HG02798 (cell line): ENCODE measurements at regions not wholly inside any gene's neighbourhood (a gene's known extent, or its start where the extent isn't known, plus 50 kb on each side); places are given as distances from the start of the nearest gene placed in this dataset.

ENCODE experiments used
- ATAC-seq: cut with Tn5 transposase; IDR thresholded peaks from one replicate; pipeline ENCODE4 v1.9.1; 2021; ENCODE audit warnings: mild to moderate bottlenecking; ENCODE audit not compliant: unreplicated experiment, poor library complexity

DNA sequence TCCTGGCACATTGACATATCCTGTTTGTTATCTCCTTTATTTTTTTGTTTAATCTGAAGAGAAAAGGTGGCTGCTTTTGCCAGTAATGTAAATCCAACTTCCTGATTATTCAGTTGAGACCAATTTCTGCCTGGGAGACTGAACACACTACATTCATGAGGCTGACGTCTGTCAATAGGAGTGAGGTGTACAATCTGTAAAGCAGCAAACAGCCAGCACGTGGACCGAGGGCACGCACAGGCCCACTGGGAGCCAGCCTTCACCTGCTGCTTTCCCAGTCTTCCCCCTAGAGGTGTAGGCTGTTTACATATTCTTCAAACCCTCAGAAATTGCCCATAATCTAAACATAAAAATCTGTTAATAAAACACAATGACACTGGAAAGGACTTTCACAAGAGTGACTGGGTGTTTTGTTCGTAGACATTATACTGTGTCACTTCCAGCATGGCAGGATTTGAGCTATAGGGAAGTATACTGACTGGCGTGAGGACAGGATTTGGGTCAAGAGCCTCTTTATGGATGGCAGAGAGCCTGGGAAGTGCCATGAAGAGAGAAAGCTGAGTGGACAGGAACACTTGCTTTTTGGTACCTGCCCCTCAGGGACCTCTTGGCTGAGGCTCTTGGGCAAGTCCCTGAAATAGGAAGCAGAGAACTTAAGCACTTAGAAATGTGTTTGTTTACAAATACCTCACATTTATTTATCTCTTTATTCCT, 552.9 kb upstream of the CAMK1G start:
- ATAC-seq, result no peak

DNA sequence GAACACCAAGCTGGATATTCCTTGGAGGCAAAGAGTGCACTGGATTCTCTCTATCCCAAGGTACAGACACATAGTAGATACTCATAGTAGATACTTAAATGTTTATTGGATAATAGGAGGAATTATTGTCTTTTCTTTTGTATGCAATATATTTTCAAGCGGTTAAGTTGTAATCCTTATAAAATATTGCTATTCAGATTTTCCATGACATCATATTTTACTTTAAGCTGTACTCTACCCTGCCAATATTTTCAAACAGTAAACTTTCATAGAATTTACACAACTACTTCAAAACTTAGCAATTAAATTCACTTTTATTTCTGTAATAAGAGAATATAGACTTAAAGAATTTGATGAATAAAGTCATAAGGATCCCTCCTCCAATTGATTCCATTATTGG, 546.5 kb upstream of the CAMK1G start:
- ATAC-seq, result no peak

DNA sequence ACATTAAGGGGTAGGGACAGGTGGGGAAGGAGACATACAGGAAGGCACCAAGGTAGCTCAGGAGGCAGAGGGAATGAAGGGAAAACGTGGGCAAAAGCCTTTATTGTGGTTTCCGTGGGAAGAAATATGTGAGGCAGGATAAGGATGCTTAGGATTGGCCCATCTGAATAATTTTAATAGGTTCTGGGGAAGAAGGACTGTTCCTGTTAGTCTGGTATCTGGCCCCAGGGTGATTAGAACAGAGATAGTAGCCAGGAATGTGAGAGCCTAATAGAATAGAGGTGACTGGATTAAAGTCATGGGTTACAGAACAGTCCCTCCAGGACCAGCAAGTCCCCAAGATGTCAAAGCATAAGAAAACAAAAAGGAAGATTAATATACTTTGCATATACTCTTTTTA, 545.2 kb upstream of the CAMK1G start:
- ATAC-seq, result no peak

DNA sequence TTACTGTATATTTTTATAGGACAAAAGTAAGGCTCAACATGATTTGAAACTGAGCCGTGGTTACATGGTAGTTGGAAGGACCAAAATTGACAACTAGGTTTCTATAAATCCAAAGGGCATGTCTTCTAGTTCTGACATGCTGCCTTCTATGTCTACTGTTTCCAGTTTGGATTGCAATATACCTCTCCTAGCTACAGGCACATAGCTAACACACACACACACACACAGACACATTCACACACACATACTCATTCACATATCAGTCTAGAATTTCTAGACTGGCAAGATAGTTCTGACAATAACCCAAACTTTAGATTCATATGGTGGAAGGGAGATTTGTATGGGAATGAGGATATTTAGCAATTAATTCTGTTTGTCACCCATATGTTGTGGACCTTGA, 544.8 kb upstream of the CAMK1G start:
- ATAC-seq, result no peak

DNA sequence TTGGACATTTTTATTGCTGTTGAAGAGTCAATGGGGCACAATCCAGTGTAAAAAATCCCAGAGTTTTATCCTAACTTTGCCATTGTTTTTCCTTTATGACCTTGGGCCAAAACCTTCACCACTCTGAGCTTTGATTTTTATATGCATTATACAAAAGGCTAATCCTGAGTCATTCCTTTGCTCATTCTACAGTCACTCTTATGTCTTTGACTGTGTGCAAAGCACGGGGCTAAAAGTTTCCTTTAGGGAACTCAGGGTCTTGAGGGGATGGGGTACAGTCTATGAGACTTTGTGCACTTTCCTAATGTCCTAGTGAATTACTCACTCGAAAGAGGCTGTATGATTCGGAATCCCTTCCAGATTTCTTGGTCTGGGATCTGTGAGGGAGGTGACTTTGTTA, 543.2 kb upstream of the CAMK1G start:
- no peak for ATAC-seq

DNA sequence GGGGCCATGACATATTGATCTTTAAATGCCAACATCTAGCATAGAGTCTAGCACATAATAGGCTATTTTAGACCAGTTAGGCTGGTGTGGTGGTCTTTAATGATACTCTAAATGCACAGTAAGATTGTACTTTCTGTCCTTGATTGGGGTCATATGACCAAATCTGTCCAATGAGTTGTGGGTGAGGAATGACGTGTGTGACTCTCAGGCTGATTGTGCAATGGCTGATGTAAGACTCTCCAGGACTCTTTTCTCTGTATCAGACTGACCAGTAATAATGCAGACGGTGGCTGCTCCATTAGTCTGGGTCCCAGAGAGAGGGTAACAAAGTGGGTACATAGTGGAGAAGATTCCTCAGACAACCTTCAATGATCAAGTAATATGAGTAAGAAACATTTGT, 541.6 kb upstream of the CAMK1G start:
- ATAC-seq, result no peak

DNA sequence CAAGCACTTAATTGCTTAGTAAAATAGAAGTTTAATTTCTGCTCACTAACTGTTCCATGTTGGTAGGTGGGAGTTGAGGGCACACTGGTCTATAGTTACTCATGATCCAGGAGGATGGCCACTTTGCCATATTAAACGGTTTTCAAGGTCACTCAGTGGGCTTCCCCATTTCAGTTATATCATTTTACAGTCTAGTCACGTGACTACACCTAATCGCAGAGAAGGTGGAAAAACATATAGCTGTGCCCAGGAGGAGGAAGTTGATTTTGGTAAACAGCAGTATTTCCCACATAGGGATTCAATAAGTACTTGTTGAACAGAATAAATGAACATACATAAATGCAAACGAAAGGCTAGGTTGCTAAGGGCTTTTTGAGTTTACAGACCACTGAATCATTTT, 541.1 kb upstream of the CAMK1G start:
- no peak for ATAC-seq

DNA sequence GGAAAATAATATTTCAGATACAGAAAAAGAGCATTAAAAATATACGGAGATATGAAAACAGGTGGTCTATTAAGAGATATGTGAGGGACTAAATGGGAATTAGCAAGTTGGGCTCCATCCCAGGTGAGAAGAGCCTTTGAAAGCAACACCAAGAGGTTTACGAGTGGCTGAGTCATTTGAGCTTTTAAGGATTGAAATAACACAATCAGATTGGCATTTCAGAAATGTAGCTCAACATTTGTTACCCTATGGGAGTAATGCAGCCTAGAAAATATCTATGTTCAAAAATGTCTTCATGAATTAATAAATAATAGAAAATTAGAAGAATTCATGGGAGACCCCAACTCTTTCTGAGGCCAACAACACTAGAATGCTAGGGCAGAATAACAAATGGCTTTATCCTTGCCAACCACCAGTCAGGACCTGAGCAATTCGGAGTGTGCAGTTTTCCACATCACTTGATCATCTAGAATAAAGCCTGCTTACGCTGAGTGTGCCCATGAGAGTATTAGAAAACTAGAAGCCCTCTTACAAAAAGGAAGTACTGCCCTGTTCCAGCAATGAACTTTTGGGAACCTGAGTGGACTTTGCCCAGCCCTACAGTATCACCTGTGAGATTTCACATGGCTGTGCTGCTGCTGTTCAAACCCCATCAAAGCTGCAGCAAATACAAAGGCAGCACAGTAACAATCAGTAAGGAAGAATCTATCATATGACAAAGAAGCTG, 538.0 kb upstream of the CAMK1G start:
- ATAC-seq, result no peak

DNA sequence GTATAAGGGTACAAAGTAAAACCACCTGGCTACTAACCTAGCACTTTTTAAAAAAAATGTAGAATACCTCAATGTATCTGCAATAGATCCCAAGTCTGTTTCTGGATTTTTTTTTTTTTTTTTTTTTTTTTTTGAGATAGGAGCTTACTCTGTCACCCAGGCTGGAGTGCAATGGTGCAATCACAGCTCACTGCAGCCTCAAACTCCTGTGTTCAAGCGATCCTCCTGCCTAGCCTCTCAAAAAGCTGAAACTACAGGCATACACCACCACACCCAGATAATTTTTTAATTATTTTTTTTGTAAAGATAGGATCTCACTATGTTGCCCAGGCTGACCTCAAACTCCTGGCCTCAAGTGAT, 537.5 kb upstream of the CAMK1G start:
- no peak for ATAC-seq

DNA sequence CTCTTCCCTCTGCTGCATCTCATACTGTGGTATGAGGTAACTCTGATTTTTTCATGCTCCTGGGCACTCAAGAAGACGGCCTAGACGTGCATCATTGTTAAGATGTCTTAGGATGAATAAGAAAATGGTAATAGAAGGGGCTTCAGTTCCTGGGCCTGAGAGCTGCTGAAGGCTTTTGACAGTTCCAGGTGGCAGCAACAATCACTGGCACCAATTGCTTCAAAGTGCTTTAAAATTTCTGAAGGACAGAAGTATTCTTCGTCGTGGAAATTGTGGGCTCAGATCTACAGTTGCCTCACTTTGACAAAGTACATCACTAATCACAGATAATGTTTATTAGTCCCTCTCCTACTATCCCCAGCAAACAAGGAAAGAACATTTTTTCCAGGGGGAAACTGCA, 536.6 kb upstream of the CAMK1G start:
- no peak for ATAC-seq

DNA sequence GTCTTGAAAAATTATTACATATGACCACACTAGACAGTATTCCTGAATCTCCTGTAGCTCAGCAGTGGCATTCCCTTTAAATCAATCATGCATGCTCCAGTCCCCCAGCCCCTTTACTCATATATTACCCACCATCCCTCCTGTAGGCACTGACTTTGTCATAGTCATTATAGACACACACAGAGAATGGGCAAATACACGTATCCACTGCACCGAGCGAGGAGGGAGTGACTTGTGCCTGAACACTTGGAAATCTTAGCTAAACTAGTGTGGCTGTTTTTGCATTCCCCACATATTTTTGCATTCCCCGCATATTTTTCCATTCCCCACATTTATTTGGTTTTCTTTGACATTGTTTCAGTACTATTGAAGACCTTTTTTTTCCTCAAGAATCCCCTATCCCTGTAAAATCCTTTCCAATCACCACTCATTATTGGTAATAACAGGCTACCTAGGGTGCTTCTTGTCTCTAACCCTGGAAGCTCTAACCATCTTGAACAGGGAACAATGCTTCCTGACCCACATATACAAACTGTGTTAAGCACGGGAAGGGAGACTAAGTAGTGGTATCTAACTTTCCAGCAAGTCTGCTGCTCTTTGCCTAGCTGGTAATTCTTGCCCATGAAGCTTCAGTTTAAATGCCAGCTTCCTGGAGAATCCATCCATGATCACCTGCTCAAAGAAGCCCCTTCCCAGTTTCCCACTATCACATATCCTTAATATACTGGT, 534.4 kb upstream of the CAMK1G start:
- ATAC-seq, result no peak

DNA sequence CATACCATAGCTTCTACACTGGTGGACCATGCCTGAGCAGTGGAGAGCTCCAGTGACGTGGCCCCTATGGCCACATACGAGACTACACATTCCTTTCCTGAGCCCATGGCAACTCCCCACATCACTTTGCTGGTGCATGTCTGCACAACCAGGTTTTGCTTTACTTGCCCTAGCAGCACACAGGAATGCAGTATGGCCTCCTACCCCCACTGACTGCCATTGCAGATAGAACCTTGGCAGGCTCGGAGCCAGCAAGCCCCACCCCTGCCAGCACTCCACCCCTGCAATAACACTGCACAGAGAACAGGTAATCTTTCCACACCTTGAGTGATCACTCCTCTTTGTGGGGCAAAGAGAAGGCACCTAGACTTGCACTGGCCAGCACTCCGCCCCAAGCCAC, 531.9 kb upstream of the CAMK1G start:
- no peak for ATAC-seq

DNA sequence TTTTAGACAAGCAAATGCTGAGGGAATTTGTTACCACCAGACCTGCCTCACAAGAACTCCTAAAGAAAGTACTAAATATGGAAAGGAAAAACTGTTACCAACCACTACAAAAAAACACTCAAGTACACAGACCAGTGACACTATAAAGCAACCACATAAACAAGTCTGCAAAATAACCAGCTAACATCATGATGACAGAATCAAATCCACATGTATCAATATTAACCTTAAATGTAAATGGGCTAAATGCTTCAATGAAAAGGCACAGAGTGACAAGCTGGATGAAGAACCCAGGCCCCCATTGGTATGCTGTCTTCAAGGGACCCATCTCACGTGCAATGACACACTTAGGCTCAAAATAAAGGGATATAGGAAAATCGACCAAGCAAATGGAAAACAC, 529.9 kb upstream of the CAMK1G start:
- no peak for ATAC-seq

DNA sequence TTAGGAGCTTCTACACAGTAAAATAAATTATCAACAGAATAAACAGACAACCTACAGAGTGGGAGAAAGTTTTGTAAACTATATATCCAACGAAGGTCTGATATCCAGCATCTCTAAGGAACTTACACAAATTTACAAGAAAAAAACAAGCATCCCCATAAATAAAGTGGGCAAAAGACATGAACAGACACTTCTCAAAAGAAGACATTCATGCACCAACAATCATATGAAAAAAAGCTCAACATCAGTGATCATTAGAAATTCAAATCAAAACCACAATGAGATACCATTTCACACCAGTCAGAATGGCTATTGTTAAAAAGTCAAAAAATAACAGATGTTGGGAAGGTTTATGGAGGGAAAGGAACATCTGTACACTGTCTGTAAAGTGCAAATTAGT, 526.4 kb upstream of the CAMK1G start:
- ATAC-seq, result no peak

DNA sequence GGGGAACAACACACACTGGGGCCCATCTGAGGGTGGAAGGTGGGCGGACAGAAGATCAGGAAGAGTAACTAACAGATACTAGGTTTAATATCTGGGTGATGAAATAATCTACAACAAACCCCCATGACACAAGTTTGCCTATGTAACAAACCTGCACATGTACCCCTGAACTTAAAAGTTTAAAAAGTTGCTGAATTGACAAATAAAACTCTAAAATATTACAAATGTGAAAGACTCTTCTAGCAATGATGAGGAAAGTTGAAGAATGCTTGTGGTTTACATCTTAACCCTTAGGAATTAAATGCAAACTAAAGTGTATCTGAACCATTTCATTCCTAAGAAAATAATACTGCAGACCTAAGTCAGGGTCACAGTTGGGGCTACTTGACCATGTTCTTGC, 525.6 kb upstream of the CAMK1G start:
- no peak for ATAC-seq

DNA sequence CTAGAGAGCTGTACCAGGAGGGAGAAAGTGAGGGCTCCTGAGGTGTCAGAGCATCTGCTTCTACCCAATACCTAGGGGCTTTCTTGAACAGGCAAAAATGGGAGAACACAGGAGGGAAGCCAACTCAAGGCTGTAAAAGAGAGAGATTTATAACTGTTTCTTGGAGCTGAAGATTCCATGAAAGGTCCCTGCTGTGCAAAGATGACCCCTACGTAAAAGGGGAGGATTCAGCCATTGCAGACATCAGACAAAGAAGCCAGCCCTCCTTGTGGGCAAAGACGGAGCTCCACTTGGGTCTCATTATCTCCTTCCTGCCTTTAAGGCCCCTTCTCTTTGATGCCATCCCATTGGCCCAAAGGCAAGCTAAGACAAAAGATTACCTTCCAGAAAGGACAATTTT, 524.1 kb upstream of the CAMK1G start:
- ATAC-seq, result no peak

DNA sequence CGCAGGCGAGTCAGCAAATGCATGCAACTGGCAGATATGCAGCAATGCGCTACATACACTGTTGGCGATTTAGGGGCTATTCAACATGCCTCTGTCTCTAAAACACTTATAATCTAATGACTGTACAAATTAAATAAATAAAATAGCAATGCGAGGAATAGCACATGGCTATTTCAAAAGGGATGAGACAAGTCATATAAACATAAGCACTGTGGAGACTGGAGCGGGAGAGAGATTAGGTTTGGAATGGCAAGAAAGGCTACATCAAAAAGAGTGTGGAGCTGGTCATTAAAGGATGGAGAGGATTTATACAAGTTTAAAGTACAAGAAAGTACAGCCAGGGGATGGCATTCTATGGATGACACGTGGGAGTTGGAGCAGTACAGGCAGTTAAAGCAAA, 523.5 kb upstream of the CAMK1G start:
- ATAC-seq, result no peak

DNA sequence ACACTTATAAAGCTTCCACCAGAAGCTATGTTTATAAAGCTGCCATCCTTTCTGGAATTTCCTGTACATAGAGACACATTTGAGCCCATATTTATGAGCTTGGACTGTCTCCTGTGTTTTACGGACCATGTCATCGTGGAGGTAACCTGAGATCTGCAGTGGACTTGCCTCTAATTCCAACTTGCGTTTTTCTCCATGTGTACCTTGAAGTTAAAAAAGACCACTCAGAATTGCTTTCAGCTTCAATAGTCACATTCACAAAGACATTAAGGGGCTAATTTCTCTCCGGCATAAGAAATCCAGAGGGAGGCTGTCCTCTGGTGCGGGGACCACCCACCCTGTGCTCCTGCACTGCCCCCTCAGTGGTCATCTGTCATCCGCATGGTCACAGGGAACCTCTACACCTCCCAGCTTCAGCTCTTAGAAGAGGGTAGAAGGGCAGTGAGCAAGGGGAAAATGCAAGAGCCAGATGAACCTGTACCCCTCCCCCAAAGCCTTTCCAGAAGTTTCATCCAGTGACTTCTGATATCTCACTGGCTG, 521.4 kb upstream of the CAMK1G start:
- no peak for ATAC-seq

DNA sequence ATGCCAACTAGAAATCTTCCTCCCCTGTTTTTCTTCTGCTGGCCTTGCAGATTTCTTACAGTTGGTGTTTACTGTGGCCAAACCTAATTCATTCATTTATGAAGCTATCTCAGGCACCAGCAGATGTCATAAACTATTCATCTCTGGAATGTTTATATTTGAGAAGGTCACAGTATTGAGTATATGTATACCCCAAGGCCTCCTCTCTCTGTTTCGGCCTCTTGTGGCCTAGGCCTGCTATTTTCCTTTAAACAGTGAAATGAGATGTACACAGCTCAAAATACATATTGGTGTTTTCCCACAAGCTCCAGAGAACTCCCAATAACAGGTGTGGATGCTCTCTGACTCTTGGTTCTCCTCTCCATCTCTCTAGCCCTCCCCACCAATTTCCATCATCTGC, 520.7 kb upstream of the CAMK1G start:
- ATAC-seq, result peak; percentile 66

DNA sequence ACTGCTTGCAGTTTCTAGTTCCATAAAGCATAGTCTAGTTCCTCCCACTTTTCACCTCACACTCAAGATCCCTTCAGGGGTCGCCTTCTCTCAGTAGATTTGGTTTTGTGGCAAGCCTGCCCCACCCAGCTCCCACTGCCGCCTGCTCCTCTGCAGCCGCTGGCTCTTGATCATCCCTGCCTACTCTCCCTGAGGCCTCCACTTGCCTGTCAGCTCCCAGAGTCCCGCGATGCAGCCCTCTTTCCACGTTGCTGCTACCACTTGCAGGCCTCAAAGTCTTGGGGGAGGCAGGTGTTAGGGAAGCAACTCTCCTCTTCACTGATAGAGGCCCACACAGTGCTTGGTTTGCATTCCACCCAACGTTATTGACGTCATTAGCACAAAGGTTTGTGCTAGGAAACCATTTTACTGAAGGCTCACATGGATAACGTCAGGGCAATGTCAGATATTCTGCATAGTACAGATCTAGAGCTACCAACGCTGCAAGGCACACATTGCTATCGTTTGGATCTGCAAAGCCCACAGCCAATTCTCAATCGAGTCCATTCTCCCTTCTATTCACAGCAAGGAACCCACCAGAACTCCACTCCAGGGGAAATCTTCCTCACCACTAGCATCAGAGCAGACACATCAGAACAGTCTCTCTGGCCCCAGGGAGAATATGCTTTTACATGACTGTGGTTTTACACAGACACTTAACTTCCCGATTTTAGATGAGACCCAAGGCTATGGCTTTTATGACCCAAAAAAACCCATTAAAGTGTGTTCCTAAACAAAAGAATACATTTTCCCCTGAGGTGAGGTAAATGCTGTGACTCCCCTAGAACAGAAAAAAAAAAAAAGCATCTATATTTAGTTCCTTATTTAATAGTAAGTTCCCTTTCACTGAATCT, 519.5 kb upstream of the CAMK1G start:
- ATAC-seq, result peak; percentile 38
